Ecto neural progenitor cell (in vitro differentiated cells): ENCODE measurements at regions not wholly inside any gene's neighbourhood (a gene's known extent, or its start where the extent isn't known, plus 50 kb on each side); places are given as distances from the start of the nearest gene placed in this dataset.

ENCODE experiments used
- DNase-seq: peaks from one replicate; pipeline ENCODE4 v3.0.0-alpha.2; 2018; ENCODE audit warnings: low spot score

GRCh38 chr12:46131732-46132469 is 136.9 kb downstream of the SLC38A1 start:
- no peak for DNase-seq

- no peak for DNase-seq
These were observed 137.3 kb upstream of the SCAF11 start for GRCh38 chr12:46127656-46128055.

GRCh38 chr12:46126050-46126727 is 135.8 kb upstream of the SCAF11 start:
- no peak for DNase-seq

- DNase-seq, result no peak
These were observed 134.7 kb upstream of the SCAF11 start for GRCh38 chr12:46124848-46125619.

GRCh38 chr12:46124132-46124847 is 133.9 kb upstream of the SCAF11 start:
- no peak for DNase-seq

- DNase-seq, result no peak
These were observed 122.0 kb upstream of the SCAF11 start for GRCh38 chr12:46112364-46112763.

- DNase-seq, result no peak
These were observed 121.3 kb upstream of the SCAF11 start for GRCh38 chr12:46111715-46112114.

GRCh38 chr12:46110928-46111699 is 120.7 kb upstream of the SCAF11 start:
- DNase-seq, result no peak

GRCh38 chr12:46110223-46110611 is 119.8 kb upstream of the SCAF11 start:
- no peak for DNase-seq

- DNase-seq, result no peak
These were observed 119.2 kb upstream of the SCAF11 start for GRCh38 chr12:46109343-46110222.

GRCh38 chr12:46108721-46109120 is 118.3 kb upstream of the SCAF11 start:
- DNase-seq, result no peak

GRCh38 chr12:46107591-46107990 is 117.2 kb upstream of the SCAF11 start:
- no peak for DNase-seq

GRCh38 chr12:46105735-46106134 is 115.4 kb upstream of the SCAF11 start:
- DNase-seq, result no peak

- DNase-seq, result no peak
These were observed 113.4 kb upstream of the SCAF11 start for GRCh38 chr12:46103559-46104383.

- DNase-seq, result no peak
These were observed 111.1 kb upstream of the SCAF11 start for GRCh38 chr12:46101485-46101869.

- no peak for DNase-seq
These were observed 110.4 kb upstream of the SCAF11 start for GRCh38 chr12:46100551-46101484.

- no peak for DNase-seq
These were observed 99.2 kb upstream of the SCAF11 start for GRCh38 chr12:46089414-46090162.
